ENCODE measurements at regions not wholly inside any gene's neighbourhood (a gene's known extent, or its start where the extent isn't known, plus 50 kb on each side); places are given as distances from the start of the nearest gene placed in this dataset.

GRCh38 chr2:187252063-187252462 is 196.0 kb downstream of the CALCRL start:
- Histone ChIP-seq H4K20me1 (ENCODE audit: control insufficient read depth, insufficient read depth, insufficient read length) (no peaks in the 10 kb centered on the region), H3K4ac (ENCODE audit: low read depth, low read length) (no peak overlapping the region), H4K5ac (ENCODE audit: insufficient read length, low read depth, low read length) (no peak overlapping the region), H3K4me1 (ENCODE audit: insufficient read depth, low read length) (no peaks in the 10 kb centered on the region), H2BK12ac (ENCODE audit: insufficient read length, low read depth, low read length) (no peak overlapping the region), H2BK15ac (ENCODE audit: low read depth, low read length) (no peak overlapping the region), H4K91ac (ENCODE audit: insufficient read length, low read depth, low read length) (no peak overlapping the region), H3K56ac (ENCODE audit: insufficient read length, low read depth, low read length) (no peak overlapping the region), H3K79me1 (ENCODE audit: insufficient read depth, low read depth, low read length, poor library complexity, severe bottlenecking) (no peaks in the 10 kb centered on the region), H3K9me3 (ENCODE audit: control insufficient read depth, low read depth, low read length) (no peaks in the 10 kb centered on the region), H3K27ac (ENCODE audit: insufficient read length, low read depth, low read length) (no peak overlapping the region), H3K79me2 (ENCODE audit: insufficient read depth, low read length) (no peaks in the 10 kb centered on the region), H3K27me3 (ENCODE audit: insufficient read depth, low read length) (no peaks in the 10 kb centered on the region), H2BK20ac (ENCODE audit: low read depth, low read length, poor library complexity, severe bottlenecking) (no peak overlapping the region), H3K14ac (ENCODE audit: insufficient read depth, low read length) (no peak overlapping the region), H3K18ac (ENCODE audit: insufficient read length, low read depth, low read length) (no peak overlapping the region), H3K23ac (ENCODE audit: insufficient read length, low read depth, low read length) (no peak overlapping the region), H2AFZ (ENCODE audit: low read length) (no peak overlapping the region), H2AK5ac (ENCODE audit: insufficient read length, low read length) (no peak overlapping the region), H3T11ph (ENCODE audit: low read length) (no peak overlapping the region), H2BK120ac (ENCODE audit: low read depth, low read length, poor library complexity, severe bottlenecking) (no peak overlapping the region), H4K8ac (replicated peaks; ENCODE audit: insufficient read length, low read depth, low read length) (no peak overlapping the region), H2BK5ac (ENCODE audit: insufficient read length, low read length) (no peak overlapping the region), H3K4me2 (ENCODE audit: insufficient read depth, insufficient read length, low read length) (no peak overlapping the region), H3K23me2 (ENCODE audit: insufficient read length, low read depth, low read length, poor library complexity, severe bottlenecking) (no peaks in the 10 kb centered on the region), H3K9ac (ENCODE audit: extremely low read depth, insufficient read length, low read length) (no peak overlapping the region)
- no peak overlapping the region for H3K4me3 Mint-ChIP-seq
- no peaks in the 10 kb centered on the region for H3K4me1 Mint-ChIP-seq
- peak overlapping the region in 1 of 3 experiments; percentile 9; a peak in 1 of 7 replicates for H3K27ac Mint-ChIP-seq
- H3K36me3 Mint-ChIP-seq (ENCODE audit: insufficient read depth in 1 of 3, low read depth in 3 of 3), result no peaks in the 10 kb centered on the region
- no peaks in the 10 kb centered on the region for H3K9me3 Mint-ChIP-seq
- no peaks in the 10 kb centered on the region for H3K27me3 Mint-ChIP-seq (ENCODE audit: low read depth)
- DNase-seq, result no peak
- WGBS (ENCODE audit: extremely low coverage, insufficient read length, low lambda C conversion rate), result no CpG with 5 or more reads among the region's 10 CpGs
- no peak for TF ChIP-seq CTCF (conservative IDR thresholded peaks at IDR 0.05)
